H9 (cell line): ENCODE measurements at regions not wholly inside any gene's neighbourhood (a gene's known extent, or its start where the extent isn't known, plus 50 kb on each side); places are given as distances from the start of the nearest gene placed in this dataset.

Experiments used
- DNase-seq: peaks from one replicate; pipeline ENCODE4 v3.0.0-alpha.2; 2017
- H2AFZ ChIP-seq: one replicate; pipeline ENCODE4 v1.6.1; 2013; ENCODE audit warnings: mild to moderate bottlenecking, low read length, control low read depth, moderate library complexity
- H2AK5ac ChIP-seq: 2 replicates; pipeline ENCODE4 v1.6.1; 2013; ENCODE audit warnings: low read length, control low read depth, mixed read lengths; ENCODE audit not compliant: insufficient read length
- H2BK120ac ChIP-seq: one replicate; pipeline ENCODE4 v1.6.1; 2013; ENCODE audit warnings: low read depth, mild to moderate bottlenecking, low read length, control low read depth, inconsistent platforms; ENCODE audit not compliant: poor library complexity, severe bottlenecking
- H2BK12ac ChIP-seq: 2 replicates; pipeline ENCODE4 v1.6.1; 2013; ENCODE audit warnings: low read length, control low read depth, mixed read lengths, low read depth; ENCODE audit not compliant: insufficient read length
- H2BK15ac ChIP-seq: 2 replicates; pipeline ENCODE4 v1.6.1; 2013; ENCODE audit warnings: low read depth, low read length, control low read depth
- H2BK20ac ChIP-seq: one replicate; pipeline ENCODE4 v1.6.1; 2013; ENCODE audit warnings: low read depth, mild to moderate bottlenecking, low read length, control low read depth, inconsistent platforms; ENCODE audit not compliant: poor library complexity, severe bottlenecking
- H2BK5ac ChIP-seq: 2 replicates; pipeline ENCODE4 v1.6.1; 2013; ENCODE audit warnings: low read length, control low read depth, mixed read lengths; ENCODE audit not compliant: insufficient read length
- H3K14ac ChIP-seq: 2 replicates; pipeline ENCODE4 v1.6.1; 2013; ENCODE audit warnings: low read length, control low read depth; ENCODE audit not compliant: insufficient read depth
- H3K18ac ChIP-seq: 2 replicates; pipeline ENCODE4 v1.6.1; 2013; ENCODE audit warnings: low read depth, mild to moderate bottlenecking, mixed read lengths, low read length, control low read depth; ENCODE audit not compliant: insufficient read length
- H3K23ac ChIP-seq: 2 replicates; pipeline ENCODE4 v1.6.1; 2013; ENCODE audit warnings: low read length, control low read depth, mixed read lengths, low read depth; ENCODE audit not compliant: insufficient read length
- H3K23me2 ChIP-seq: 2 replicates; pipeline ENCODE4 v1.6.1; 2013; ENCODE audit warnings: low read depth, mild to moderate bottlenecking, mixed read lengths, low read length, control low read depth; ENCODE audit not compliant: insufficient read length, poor library complexity, severe bottlenecking
- H3K27ac ChIP-seq: 2 replicates; pipeline ENCODE4 v1.5.1; 2013; ENCODE audit warnings: low read length, control low read depth, mixed read lengths, low read depth; ENCODE audit not compliant: insufficient read length
- H3K27me3 ChIP-seq: 2 replicates; pipeline ENCODE4 v1.6.1; 2013; ENCODE audit warnings: low read length, control low read depth, inconsistent platforms; ENCODE audit not compliant: insufficient read depth
- H3K4ac ChIP-seq: 2 replicates; pipeline ENCODE4 v1.6.1; 2013; ENCODE audit warnings: low read depth, mild to moderate bottlenecking, control low read depth, inconsistent platforms, low read length, moderate library complexity
- H3K4me1 ChIP-seq: 2 replicates; pipeline ENCODE4 v1.6.1; 2013; ENCODE audit warnings: low read length, control low read depth, inconsistent platforms; ENCODE audit not compliant: insufficient read depth
- H3K4me2 ChIP-seq: 2 replicates; pipeline ENCODE4 v1.6.1; 2013; ENCODE audit warnings: low read length, control low read depth, mixed read lengths; ENCODE audit not compliant: insufficient read length, insufficient read depth
- H3K56ac ChIP-seq: 2 replicates; pipeline ENCODE4 v1.6.1; 2013; ENCODE audit warnings: low read depth, mild to moderate bottlenecking, mixed read lengths, low read length, control low read depth; ENCODE audit not compliant: insufficient read length
- H3K79me1 ChIP-seq: 2 replicates; pipeline ENCODE4 v1.6.1; 2013; ENCODE audit warnings: low read depth, mild to moderate bottlenecking, moderate library complexity, low read length, control low read depth, inconsistent platforms; ENCODE audit not compliant: insufficient read depth, poor library complexity, severe bottlenecking
- H3K79me2 ChIP-seq: 2 replicates; pipeline ENCODE4 v1.6.1; 2013; ENCODE audit warnings: low read length, control low read depth, inconsistent platforms; ENCODE audit not compliant: insufficient read depth
- H3K9ac ChIP-seq: 2 replicates; pipeline ENCODE4 v1.6.1; 2013; ENCODE audit warnings: low read length, control low read depth, mixed read lengths; ENCODE audit not compliant: insufficient read length; ENCODE audit errors: extremely low read depth
- H3K9me3 ChIP-seq: one replicate; pipeline ENCODE4 v1.6.1; 2013; ENCODE audit warnings: low read depth, low read length, inconsistent platforms; ENCODE audit not compliant: control insufficient read depth
- H3T11ph ChIP-seq: one replicate; pipeline ENCODE4 v1.6.1; 2013; ENCODE audit warnings: mild to moderate bottlenecking, low read length, control low read depth, inconsistent platforms
- H4K20me1 ChIP-seq: one replicate; pipeline ENCODE4 v1.6.1; 2013; ENCODE audit not compliant: control insufficient read depth, insufficient read length, insufficient read depth
- H4K5ac ChIP-seq: 2 replicates; pipeline ENCODE4 v1.6.1; 2013; ENCODE audit warnings: low read depth, mild to moderate bottlenecking, mixed read lengths, low read length, control low read depth; ENCODE audit not compliant: insufficient read length
- H4K8ac ChIP-seq: replicated peaks from 2 replicates; pipeline ENCODE4 v1.6.1; 2013; ENCODE audit warnings: low read length, control low read depth, mixed read lengths, low read depth; ENCODE audit not compliant: insufficient read length
- H4K91ac ChIP-seq: 2 replicates; pipeline ENCODE4 v1.6.1; 2013; ENCODE audit warnings: low read depth, mild to moderate bottlenecking, moderate library complexity, mixed read lengths, low read length, control low read depth; ENCODE audit not compliant: insufficient read length
- H3K27ac Mint-ChIP-seq, 3 experiments: 2 replicates in 2 of 3; 3 replicates in 1 of 3; pipeline ENCODE4 v1.8.0; 2020 to 2021; ENCODE audit warnings: mixed read lengths in 3 of 3, mild to moderate bottlenecking in 1 of 3, moderate library complexity in 1 of 3
- H3K27me3 Mint-ChIP-seq: 2 replicates; pipeline ENCODE4 v1.8.0; 2021; ENCODE audit warnings: low read depth, mild to moderate bottlenecking, moderate library complexity, mixed read lengths
- H3K36me3 Mint-ChIP-seq, 3 experiments: 2 replicates in 2 of 3; 3 replicates in 1 of 3; pipeline ENCODE4 v1.8.0; 2020 to 2021; ENCODE audit warnings: low read depth in 3 of 3, mixed read lengths in 3 of 3; ENCODE audit not compliant: insufficient read depth in 1 of 3
- H3K4me1 Mint-ChIP-seq, 2 experiments: 2 replicates each; pipeline ENCODE4 v1.8.0; 2020; ENCODE audit warnings: mixed read lengths in 2 of 2
- H3K4me3 Mint-ChIP-seq, 2 experiments: 2 replicates in 1 of 2; 3 replicates in 1 of 2; pipeline ENCODE4 v1.8.0; 2020 to 2021; ENCODE audit warnings: mild to moderate bottlenecking in 2 of 2, mixed read lengths in 2 of 2, moderate library complexity in 1 of 2
- H3K9me3 Mint-ChIP-seq, 2 experiments: 2 replicates in 1 of 2; 3 replicates in 1 of 2; pipeline ENCODE4 v1.8.0; 2020; ENCODE audit warnings: mild to moderate bottlenecking in 2 of 2, mixed read lengths in 2 of 2, moderate library complexity in 1 of 2
- CTCF ChIP-seq: fragments of 200-600 bp; sonication (generic); conservative IDR thresholded peaks from 3 replicates; pipeline ENCODE4 v1.8.0; 2021; ENCODE audit warnings: antibody characterized with exemption, mild to moderate bottlenecking
- WGBS: extraction: QIAGEN DNeasy Blood & Tissue Kit; methylation state at CpG from one replicate; pipeline ENCODE4 v1.1.7; 2013; ENCODE audit warnings: missing lambda C conversion rate, low lambda C conversion rate, mixed read lengths; ENCODE audit not compliant: insufficient read length; ENCODE audit errors: extremely low coverage; 5-methylcytosine and 5-hydroxymethylcytosine counted together

GRCh38 chr7:3207387-3207902 lies 93.6 kb upstream of the SDK1 start:
- Histone ChIP-seq H3K56ac (no peak overlapping the region), H2BK5ac (no peak overlapping the region), H2BK20ac (no peak overlapping the region), H3K27me3 (no peaks in the 10 kb centered on the region), H2BK15ac (no peak overlapping the region), H2BK12ac (no peak overlapping the region), H3K4ac (no peak overlapping the region), H3K9me3 (no peaks in the 10 kb centered on the region), H3K23ac (no peak overlapping the region), H3T11ph (no peak overlapping the region), H3K23me2 (no peaks in the 10 kb centered on the region), H4K91ac (no peak overlapping the region), H2AFZ (no peak overlapping the region), H3K18ac (no peak overlapping the region), H2BK120ac (no peak overlapping the region), H4K8ac (no peak overlapping the region), H3K79me1 (no peaks in the 10 kb centered on the region), H3K27ac (no peak overlapping the region), H2AK5ac (no peak overlapping the region), H3K14ac (no peak overlapping the region), H3K4me1 (no peaks in the 10 kb centered on the region), H4K20me1 (no peaks in the 10 kb centered on the region), H4K5ac (no peak overlapping the region), H3K9ac (no peak overlapping the region), H3K4me2 (no peak overlapping the region), H3K79me2 (no peaks in the 10 kb centered on the region)
- no peaks in the 10 kb centered on the region; the same call in 1 of the 2 replicates for H3K27me3 Mint-ChIP-seq
- WGBS, result no CpG with 5 or more reads among the region's 11 CpGs
- no peak overlapping the region for H3K4me3 Mint-ChIP-seq
- H3K4me1 Mint-ChIP-seq, result peaks cover 4 to 6% of the 10 kb centered on the region in 2 experiments
- no peaks in the 10 kb centered on the region for H3K36me3 Mint-ChIP-seq
- no peak overlapping the region for H3K27ac Mint-ChIP-seq
- DNase-seq, result no peak
- TF ChIP-seq CTCF, result no peak
- no peaks in the 10 kb centered on the region; a peak in 1 of 5 replicates for H3K9me3 Mint-ChIP-seq
